ENCODE measurements at regions not wholly inside any gene's neighbourhood (a gene's known extent, or its start where the extent isn't known, plus 50 kb on each side); places are given as distances from the start of the nearest gene placed in this dataset.

DNA sequence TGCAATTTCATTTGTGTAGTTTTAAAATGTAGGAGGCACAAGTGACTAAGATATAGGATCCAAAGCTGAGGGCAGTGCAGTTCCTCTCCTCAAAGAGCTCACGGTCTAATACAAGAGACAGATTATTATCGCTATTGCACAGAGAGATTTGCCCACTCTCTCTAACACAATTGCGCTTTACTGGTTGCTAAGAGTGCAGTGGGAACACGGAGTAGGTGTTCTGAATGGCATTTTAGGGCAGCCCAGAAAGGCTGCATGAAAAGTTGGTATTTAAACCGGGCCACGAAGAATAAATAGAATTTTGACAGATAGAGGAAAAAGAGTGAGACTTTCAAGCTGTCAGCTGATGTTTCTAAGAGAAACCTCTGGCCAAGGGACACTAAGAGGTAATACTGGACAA lies 79.5 kb downstream of the BLID start (continued):
- TF ChIP-seq, protein P1, sequence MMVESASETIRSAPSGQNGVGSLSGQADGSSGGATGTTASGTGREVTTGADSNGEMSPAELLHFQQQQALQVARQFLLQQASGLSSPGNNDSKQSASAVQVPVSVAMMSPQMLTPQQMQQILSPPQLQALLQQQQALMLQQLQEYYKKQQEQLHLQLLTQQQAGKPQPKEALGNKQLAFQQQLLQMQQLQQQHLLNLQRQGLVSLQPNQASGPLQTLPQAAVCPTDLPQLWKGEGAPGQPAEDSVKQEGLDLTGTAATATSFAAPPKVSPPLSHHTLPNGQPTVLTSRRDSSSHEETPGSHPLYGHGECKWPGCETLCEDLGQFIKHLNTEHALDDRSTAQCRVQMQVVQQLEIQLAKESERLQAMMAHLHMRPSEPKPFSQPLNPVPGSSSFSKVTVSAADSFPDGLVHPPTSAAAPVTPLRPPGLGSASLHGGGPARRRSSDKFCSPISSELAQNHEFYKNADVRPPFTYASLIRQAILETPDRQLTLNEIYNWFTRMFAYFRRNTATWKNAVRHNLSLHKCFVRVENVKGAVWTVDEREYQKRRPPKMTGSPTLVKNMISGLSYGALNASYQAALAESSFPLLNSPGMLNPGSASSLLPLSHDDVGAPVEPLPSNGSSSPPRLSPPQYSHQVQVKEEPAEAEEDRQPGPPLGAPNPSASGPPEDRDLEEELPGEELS (CRISPR knock-in tag; IDR thresholded peaks at IDR 0.05) = no peak
- TF ChIP-seq ZNF232 (CRISPR knock-in tag; IDR thresholded peaks at IDR 0.05) (no peak), NFATC4 (CRISPR knock-in tag; IDR thresholded peaks at IDR 0.05) (no peak), SOX15 (CRISPR knock-in tag; IDR thresholded peaks at IDR 0.05) (no peak), ZNF317 (CRISPR knock-in tag; IDR thresholded peaks at IDR 0.05; ENCODE audit: borderline replicate concordance, low read depth) (no peak), FOXP1 (CRISPR knock-in tag; IDR thresholded peaks at IDR 0.05; ENCODE audit: borderline replicate concordance) (no peak), HMGA2 (CRISPR knock-in tag; IDR thresholded peaks at IDR 0.05) (no peak)

DNA sequence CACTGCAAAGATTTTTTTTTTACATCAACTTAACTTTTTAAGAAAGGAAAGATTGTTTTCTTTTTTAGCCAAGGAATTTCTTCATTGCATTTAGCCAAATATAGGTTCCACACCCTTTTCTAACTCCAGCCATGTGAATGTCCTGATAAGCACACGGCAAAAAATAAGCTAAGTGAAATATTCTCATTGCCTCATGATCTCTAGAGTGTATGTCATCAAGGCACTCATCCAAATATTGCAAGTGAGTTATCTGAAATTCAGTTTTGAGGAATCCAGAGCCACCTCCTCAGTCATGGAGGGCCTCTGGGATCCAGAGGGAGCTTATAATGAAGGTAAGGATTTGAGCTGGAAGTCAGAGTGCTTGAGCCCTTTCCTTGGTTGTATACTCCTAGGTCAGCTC lies 80.0 kb downstream of the BLID start:
- ATAC-seq = no peak
- TF ChIP-seq ESRRA (CRISPR knock-in tag; IDR thresholded peaks at IDR 0.05; ENCODE audit: borderline replicate concordance) (no peak), ZNF219 (CRISPR knock-in tag; IDR thresholded peaks at IDR 0.05; ENCODE audit: borderline replicate concordance) (no peak), NFE2L1 (CRISPR knock-in tag; IDR thresholded peaks at IDR 0.05) (no peak), MXD4 (CRISPR knock-in tag; IDR thresholded peaks at IDR 0.05; ENCODE audit: borderline replicate concordance) (no peak), CBFB (CRISPR knock-in tag; IDR thresholded peaks at IDR 0.05; ENCODE audit: low read depth) (no peak), JUN (CRISPR knock-in tag; IDR thresholded peaks at IDR 0.05) (no peak)
- TF ChIP-seq, protein P2, sequence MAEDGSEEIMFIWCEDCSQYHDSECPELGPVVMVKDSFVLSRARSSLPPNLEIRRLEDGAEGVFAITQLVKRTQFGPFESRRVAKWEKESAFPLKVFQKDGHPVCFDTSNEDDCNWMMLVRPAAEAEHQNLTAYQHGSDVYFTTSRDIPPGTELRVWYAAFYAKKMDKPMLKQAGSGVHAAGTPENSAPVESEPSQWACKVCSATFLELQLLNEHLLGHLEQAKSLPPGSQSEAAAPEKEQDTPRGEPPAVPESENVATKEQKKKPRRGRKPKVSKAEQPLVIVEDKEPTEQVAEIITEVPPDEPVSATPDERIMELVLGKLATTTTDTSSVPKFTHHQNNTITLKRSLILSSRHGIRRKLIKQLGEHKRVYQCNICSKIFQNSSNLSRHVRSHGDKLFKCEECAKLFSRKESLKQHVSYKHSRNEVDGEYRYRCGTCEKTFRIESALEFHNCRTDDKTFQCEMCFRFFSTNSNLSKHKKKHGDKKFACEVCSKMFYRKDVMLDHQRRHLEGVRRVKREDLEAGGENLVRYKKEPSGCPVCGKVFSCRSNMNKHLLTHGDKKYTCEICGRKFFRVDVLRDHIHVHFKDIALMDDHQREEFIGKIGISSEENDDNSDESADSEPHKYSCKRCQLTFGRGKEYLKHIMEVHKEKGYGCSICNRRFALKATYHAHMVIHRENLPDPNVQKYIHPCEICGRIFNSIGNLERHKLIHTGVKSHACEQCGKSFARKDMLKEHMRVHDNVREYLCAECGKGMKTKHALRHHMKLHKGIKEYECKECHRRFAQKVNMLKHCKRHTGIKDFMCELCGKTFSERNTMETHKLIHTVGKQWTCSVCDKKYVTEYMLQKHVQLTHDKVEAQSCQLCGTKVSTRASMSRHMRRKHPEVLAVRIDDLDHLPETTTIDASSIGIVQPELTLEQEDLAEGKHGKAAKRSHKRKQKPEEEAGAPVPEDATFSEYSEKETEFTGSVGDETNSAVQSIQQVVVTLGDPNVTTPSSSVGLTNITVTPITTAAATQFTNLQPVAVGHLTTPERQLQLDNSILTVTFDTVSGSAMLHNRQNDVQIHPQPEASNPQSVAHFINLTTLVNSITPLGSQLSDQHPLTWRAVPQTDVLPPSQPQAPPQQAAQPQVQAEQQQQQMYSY (CRISPR knock-in tag; IDR thresholded peaks at IDR 0.05) = no peak
- peaks cover 52% of the 10 kb centered on the region for H3K4me1 Mint-ChIP-seq
- no peak overlapping the region for H3K4me3 Mint-ChIP-seq
- no peak for DNase-seq (ENCODE audit: low spot score)
- ChIA-PET POLR2A (no interaction called here), CTCF (interaction anchor here (0.9 kb wide), 2 partner anchors 171 to 381 kb away, joined by 3 to 4 read pairs; no protein-coding TSS in a partner anchor)
- H3K9me3 Mint-ChIP-seq = peaks cover 11% of the 10 kb centered on the region; the same call in 1 of the 2 replicates
- H3K36me3 Mint-ChIP-seq = no peaks in the 10 kb centered on the region
- no peaks in the 10 kb centered on the region for H3K27me3 Mint-ChIP-seq (ENCODE audit: low read depth)
- no peak overlapping the region for H3K27ac Mint-ChIP-seq

DNA sequence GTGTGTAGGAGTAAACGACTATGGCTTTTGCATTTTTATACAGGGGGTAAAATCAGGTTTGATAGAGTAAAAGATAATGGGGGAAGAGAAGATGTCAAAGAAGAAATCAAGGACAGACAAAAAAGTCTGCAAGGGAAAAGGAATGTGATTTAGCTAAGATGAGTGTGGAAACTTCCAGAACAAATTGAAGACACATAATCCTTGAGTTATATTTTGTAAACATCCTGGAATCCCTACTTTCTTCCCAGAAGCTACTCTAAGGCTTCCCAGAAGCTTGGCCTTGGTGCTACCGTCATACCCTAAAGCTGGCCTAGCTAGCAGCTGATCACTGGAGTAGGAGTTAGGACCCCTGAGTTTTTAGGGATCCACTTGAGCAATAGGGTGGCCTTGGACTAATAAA lies 82.4 kb downstream of the BLID start:
- Mint-ChIP-seq H3K9me3 (peaks cover 24% of the 10 kb centered on the region), H3K27ac (no peak overlapping the region), H3K36me3 (no peaks in the 10 kb centered on the region), H3K27me3 (ENCODE audit: low read depth) (peaks cover 4% of the 10 kb centered on the region), H3K4me3 (no peak overlapping the region), H3K4me1 (peaks cover 30% of the 10 kb centered on the region)
- POLR2A ChIA-PET = no interaction called here
- no peak for DNase-seq (ENCODE audit: low spot score)
- ATAC-seq = no peak
- CTCF ChIA-PET = no interaction called here
- TF ChIP-seq TP53 (CRISPR knock-in tag; IDR thresholded peaks at IDR 0.05) (no peak), NFATC4 (CRISPR knock-in tag; IDR thresholded peaks at IDR 0.05) (no peak), ZNF416 (CRISPR knock-in tag; IDR thresholded peaks at IDR 0.05) (no peak), ZNF219 (CRISPR knock-in tag; IDR thresholded peaks at IDR 0.05; ENCODE audit: borderline replicate concordance) (no peak), FOXJ3 (CRISPR knock-in tag; IDR thresholded peaks at IDR 0.05; ENCODE audit: borderline replicate concordance) (no peak)
- TF ChIP-seq, protein P3, sequence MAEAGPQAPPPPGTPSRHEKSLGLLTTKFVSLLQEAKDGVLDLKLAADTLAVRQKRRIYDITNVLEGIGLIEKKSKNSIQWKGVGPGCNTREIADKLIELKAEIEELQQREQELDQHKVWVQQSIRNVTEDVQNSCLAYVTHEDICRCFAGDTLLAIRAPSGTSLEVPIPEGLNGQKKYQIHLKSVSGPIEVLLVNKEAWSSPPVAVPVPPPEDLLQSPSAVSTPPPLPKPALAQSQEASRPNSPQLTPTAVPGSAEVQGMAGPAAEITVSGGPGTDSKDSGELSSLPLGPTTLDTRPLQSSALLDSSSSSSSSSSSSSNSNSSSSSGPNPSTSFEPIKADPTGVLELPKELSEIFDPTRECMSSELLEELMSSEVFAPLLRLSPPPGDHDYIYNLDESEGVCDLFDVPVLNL (CRISPR knock-in tag; IDR thresholded peaks at IDR 0.05; ENCODE audit: borderline replicate concordance, low read depth) = no peak
- TF ChIP-seq, protein P4, sequence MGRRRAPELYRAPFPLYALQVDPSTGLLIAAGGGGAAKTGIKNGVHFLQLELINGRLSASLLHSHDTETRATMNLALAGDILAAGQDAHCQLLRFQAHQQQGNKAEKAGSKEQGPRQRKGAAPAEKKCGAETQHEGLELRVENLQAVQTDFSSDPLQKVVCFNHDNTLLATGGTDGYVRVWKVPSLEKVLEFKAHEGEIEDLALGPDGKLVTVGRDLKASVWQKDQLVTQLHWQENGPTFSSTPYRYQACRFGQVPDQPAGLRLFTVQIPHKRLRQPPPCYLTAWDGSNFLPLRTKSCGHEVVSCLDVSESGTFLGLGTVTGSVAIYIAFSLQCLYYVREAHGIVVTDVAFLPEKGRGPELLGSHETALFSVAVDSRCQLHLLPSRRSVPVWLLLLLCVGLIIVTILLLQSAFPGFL (CRISPR knock-in tag; IDR thresholded peaks at IDR 0.05; ENCODE audit: borderline replicate concordance) = no peak
- TF ChIP-seq, protein P5, sequence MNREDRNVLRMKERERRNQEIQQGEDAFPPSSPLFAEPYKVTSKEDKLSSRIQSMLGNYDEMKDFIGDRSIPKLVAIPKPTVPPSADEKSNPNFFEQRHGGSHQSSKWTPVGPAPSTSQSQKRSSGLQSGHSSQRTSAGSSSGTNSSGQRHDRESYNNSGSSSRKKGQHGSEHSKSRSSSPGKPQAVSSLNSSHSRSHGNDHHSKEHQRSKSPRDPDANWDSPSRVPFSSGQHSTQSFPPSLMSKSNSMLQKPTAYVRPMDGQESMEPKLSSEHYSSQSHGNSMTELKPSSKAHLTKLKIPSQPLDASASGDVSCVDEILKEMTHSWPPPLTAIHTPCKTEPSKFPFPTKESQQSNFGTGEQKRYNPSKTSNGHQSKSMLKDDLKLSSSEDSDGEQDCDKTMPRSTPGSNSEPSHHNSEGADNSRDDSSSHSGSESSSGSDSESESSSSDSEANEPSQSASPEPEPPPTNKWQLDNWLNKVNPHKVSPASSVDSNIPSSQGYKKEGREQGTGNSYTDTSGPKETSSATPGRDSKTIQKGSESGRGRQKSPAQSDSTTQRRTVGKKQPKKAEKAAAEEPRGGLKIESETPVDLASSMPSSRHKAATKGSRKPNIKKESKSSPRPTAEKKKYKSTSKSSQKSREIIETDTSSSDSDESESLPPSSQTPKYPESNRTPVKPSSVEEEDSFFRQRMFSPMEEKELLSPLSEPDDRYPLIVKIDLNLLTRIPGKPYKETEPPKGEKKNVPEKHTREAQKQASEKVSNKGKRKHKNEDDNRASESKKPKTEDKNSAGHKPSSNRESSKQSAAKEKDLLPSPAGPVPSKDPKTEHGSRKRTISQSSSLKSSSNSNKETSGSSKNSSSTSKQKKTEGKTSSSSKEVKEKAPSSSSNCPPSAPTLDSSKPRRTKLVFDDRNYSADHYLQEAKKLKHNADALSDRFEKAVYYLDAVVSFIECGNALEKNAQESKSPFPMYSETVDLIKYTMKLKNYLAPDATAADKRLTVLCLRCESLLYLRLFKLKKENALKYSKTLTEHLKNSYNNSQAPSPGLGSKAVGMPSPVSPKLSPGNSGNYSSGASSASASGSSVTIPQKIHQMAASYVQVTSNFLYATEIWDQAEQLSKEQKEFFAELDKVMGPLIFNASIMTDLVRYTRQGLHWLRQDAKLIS (CRISPR knock-in tag; IDR thresholded peaks at IDR 0.05; ENCODE audit: borderline replicate concordance) = no peak
- TF ChIP-seq, protein P6, sequence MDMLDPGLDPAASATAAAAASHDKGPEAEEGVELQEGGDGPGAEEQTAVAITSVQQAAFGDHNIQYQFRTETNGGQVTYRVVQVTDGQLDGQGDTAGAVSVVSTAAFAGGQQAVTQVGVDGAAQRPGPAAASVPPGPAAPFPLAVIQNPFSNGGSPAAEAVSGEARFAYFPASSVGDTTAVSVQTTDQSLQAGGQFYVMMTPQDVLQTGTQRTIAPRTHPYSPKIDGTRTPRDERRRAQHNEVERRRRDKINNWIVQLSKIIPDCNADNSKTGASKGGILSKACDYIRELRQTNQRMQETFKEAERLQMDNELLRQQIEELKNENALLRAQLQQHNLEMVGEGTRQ (CRISPR knock-in tag; IDR thresholded peaks at IDR 0.05) = no peak
